Endothelial cell (in vitro differentiated cells): ENCODE measurements at regions not wholly inside any gene's neighbourhood (a gene's known extent, or its start where the extent isn't known, plus 50 kb on each side); places are given as distances from the start of the nearest gene placed in this dataset.

ENCODE experiments used
- DNase-seq: peaks from one replicate; pipeline ENCODE4 v3.0.0; 2021; ENCODE audit warnings: low spot score
- H3K27ac Mint-ChIP-seq: one replicate; pipeline ENCODE4 v1.8.0; 2021; ENCODE audit warnings: mixed read lengths, inconsistent platforms; ENCODE audit not compliant: unreplicated experiment
- H3K27me3 Mint-ChIP-seq: one replicate; pipeline ENCODE4 v1.8.0; 2021; ENCODE audit warnings: mild to moderate bottlenecking, moderate library complexity, mixed read lengths, inconsistent platforms; ENCODE audit not compliant: unreplicated experiment
- H3K36me3 Mint-ChIP-seq: one replicate; pipeline ENCODE4 v1.8.0; 2021; ENCODE audit warnings: mild to moderate bottlenecking, low read depth, mixed read lengths, inconsistent platforms; ENCODE audit not compliant: unreplicated experiment
- H3K4me1 Mint-ChIP-seq: one replicate; pipeline ENCODE4 v1.8.0; 2021; ENCODE audit warnings: mild to moderate bottlenecking, mixed read lengths, inconsistent platforms; ENCODE audit not compliant: unreplicated experiment
- H3K4me3 Mint-ChIP-seq: one replicate; pipeline ENCODE4 v1.8.0; 2021; ENCODE audit warnings: mild to moderate bottlenecking, mixed read lengths, inconsistent platforms; ENCODE audit not compliant: unreplicated experiment
- H3K9me3 Mint-ChIP-seq: one replicate; pipeline ENCODE4 v1.8.0; 2021; ENCODE audit warnings: mixed read lengths, inconsistent platforms; ENCODE audit not compliant: unreplicated experiment
- TF ChIP-seq, protein P1 (sequence below): fragments of 200-600 bp; sonication (generic); IDR thresholded peaks from one replicate; pipeline ENCODE4 v1.5.0; 2021; ENCODE audit warnings: antibody characterized with exemption; ENCODE audit not compliant: unreplicated experiment

DNA sequence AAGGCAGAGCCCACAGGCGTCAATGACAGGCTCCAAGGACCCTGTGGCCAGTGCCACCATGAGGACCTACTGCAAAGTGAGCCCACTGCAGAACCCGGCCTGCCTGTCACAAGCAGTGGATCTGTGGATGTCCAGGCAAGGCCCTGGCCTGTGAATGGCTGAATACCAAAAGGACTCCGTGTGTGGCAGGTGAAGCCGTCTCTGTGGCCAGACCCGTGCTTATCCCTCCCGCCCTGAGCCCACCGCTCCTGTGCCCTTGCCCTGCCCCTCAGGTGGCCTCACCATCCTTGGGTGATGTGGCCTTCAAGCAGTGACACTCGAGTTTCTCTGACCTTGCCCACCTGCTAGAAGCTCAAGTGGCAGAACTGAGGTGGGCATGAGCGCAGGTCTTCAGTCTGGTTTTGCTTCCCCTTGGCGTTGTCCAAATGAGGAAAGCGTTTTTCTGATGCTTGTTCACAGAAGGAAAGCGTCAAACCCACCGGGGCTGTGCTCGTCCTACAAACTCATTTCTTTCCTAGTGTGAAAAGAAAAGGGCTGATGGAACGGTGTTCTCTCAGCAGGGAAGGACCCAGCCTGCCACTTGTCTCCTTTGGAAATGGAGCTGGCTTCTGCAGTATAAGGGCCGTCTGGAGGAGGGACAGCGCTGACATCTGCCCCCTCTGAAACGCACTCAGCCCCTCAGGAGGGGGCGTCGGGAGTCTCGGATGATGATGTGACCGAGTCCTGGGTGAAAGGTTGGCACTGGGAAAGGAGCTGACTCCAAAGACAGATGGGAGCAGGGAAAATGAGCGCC, 377.7 kb upstream of the IRX4 start:
- Mint-ChIP-seq H3K4me1 (no peaks in the 10 kb centered on the region), H3K4me3 (no peak overlapping the region), H3K27me3 (peaks cover 6% of the 10 kb centered on the region), H3K27ac (no peak overlapping the region), H3K9me3 (no peaks in the 10 kb centered on the region), H3K36me3 (no peaks in the 10 kb centered on the region)
- no peak for DNase-seq
- TF ChIP-seq, protein P1, sequence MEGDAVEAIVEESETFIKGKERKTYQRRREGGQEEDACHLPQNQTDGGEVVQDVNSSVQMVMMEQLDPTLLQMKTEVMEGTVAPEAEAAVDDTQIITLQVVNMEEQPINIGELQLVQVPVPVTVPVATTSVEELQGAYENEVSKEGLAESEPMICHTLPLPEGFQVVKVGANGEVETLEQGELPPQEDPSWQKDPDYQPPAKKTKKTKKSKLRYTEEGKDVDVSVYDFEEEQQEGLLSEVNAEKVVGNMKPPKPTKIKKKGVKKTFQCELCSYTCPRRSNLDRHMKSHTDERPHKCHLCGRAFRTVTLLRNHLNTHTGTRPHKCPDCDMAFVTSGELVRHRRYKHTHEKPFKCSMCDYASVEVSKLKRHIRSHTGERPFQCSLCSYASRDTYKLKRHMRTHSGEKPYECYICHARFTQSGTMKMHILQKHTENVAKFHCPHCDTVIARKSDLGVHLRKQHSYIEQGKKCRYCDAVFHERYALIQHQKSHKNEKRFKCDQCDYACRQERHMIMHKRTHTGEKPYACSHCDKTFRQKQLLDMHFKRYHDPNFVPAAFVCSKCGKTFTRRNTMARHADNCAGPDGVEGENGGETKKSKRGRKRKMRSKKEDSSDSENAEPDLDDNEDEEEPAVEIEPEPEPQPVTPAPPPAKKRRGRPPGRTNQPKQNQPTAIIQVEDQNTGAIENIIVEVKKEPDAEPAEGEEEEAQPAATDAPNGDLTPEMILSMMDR, result no peak

GRCh38 chr5:2259494-2260107, 376.9 kb upstream of the IRX4 start:
- no peak overlapping the region for H3K4me3 Mint-ChIP-seq
- TF ChIP-seq, protein P1, result no peak
- no peak for DNase-seq
- H3K27me3 Mint-ChIP-seq, result peaks cover 6% of the 10 kb centered on the region
- no peaks in the 10 kb centered on the region for H3K36me3 Mint-ChIP-seq
- no peak overlapping the region for H3K27ac Mint-ChIP-seq
- H3K4me1 Mint-ChIP-seq, result no peaks in the 10 kb centered on the region
- H3K9me3 Mint-ChIP-seq, result no peaks in the 10 kb centered on the region

- Mint-ChIP-seq H3K27me3 (peaks cover 6% of the 10 kb centered on the region), H3K9me3 (no peaks in the 10 kb centered on the region), H3K36me3 (no peaks in the 10 kb centered on the region), H3K4me1 (no peaks in the 10 kb centered on the region), H3K27ac (no peak overlapping the region), H3K4me3 (no peak overlapping the region)
- TF ChIP-seq, protein P1, result no peak
- no peak for DNase-seq
Observed at GRCh38 chr5:2258861-2259260, 376.1 kb upstream of the IRX4 start.

DNA sequence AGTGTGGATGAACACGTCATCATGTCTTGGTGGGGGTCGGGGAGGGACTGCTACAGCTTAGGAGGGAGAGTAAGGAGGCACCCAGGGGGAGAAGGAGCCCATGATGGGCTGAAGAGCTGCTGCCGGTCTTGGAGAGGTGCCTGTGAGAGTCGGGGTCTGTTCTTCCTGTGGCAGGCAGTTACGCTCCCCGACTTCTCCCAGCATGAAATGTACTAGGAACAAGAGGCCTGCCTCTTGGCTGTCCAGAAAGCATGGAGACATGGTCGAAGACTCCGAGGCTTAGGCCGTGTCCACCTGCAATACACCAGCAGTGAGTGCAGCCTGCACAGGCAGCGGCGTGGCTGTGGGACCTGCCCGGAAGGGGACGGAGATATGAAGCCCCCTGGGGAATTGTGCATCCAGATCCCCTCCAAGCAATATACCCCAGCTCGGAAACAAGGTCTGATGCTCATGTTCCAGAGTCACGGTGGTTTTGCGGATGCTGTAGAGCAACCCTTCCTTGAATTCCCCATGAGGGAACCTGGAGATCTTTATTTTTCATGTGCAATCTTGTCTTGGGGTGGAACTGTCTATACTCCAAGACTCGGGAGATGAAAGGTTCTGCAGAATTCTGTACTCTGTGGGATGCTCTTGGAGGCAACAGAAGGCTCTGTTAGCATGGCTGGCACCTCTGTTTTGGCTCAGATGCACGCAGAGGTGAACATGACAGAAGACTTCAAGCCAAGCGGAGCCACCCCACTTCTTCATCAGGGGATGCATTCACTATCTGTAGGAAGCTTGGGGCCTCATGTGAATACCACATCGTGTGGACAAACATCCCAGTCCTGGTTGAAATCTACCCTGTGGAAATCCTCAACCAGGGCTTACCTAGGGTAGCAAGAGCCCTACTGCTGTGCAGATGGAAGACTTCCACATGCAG, 374.9 kb upstream of the IRX4 start:
- TF ChIP-seq, protein P1, result no peak
- Mint-ChIP-seq H3K27me3 (peaks cover 7% of the 10 kb centered on the region), H3K27ac (no peak overlapping the region)

More for the DNA sequence above, 374.9 kb upstream of the IRX4 start:
- Mint-ChIP-seq H3K9me3 (no peaks in the 10 kb centered on the region), H3K4me3 (no peak overlapping the region), H3K36me3 (no peaks in the 10 kb centered on the region), H3K4me1 (peaks cover 2% of the 10 kb centered on the region)
- DNase-seq, result no peak
